ENCODE measurements at regions not wholly inside any gene's neighbourhood (a gene's known extent, or its start where the extent isn't known, plus 50 kb on each side); places are given as distances from the start of the nearest gene placed in this dataset.

- ATAC-seq, result no peak
- no peak for DNase-seq
- intact Hi-C loops (cut with DNase I), result no loop called here
Measured at GRCh38 chr3:117932441-117932840, 1102.2 kb downstream of the IGSF11 start.

GRCh38 chr3:117936159-117936558, 1098.5 kb downstream of the IGSF11 start:
- intact Hi-C loops (cut with DNase I), result no loop called here
- ATAC-seq (no peak), DNase-seq (no peak)
- H3K9me3 ChIP-seq, result peaks cover 0 to 7% of the 10 kb centered on the region in 2 donors
- TF ChIP-seq CTCF (IDR thresholded peaks at IDR 0.05), result no peak
- H3K27me3 ChIP-seq, result no peaks in the 10 kb centered on the region
- H3K4me1 ChIP-seq, result no peaks in the 10 kb centered on the region
- no peaks in the 10 kb centered on the region for H3K36me3 ChIP-seq
- H3K27ac ChIP-seq, result no peak overlapping the region
- H3K4me3 ChIP-seq, result no peak overlapping the region

More at GRCh38 chr3:117932441-117932840, 1102.2 kb downstream of the IGSF11 start:
- peaks cover 0 to 1% of the 10 kb centered on the region in 2 donors for H3K9me3 ChIP-seq
- no peaks in the 10 kb centered on the region for H3K4me1 ChIP-seq
- no peaks in the 10 kb centered on the region for H3K36me3 ChIP-seq
- H3K27ac ChIP-seq, result no peak overlapping the region
- TF ChIP-seq CTCF (IDR thresholded peaks at IDR 0.05), result no peak
- no peaks in the 10 kb centered on the region for H3K27me3 ChIP-seq
- H3K4me3 ChIP-seq, result no peak overlapping the region

- Histone ChIP-seq H3K4me1 (no peaks in the 10 kb centered on the region), H3K27me3 (no peaks in the 10 kb centered on the region), H3K9me3 (peaks cover 0 to 7% of the 10 kb centered on the region in 2 donors), H3K36me3 (no peaks in the 10 kb centered on the region), H3K27ac (no peak overlapping the region), H3K4me3 (no peak overlapping the region)
- intact Hi-C loops (cut with DNase I), result no loop called here
- DNase-seq (no peak), ATAC-seq (no peak)
- no peak for TF ChIP-seq CTCF (IDR thresholded peaks at IDR 0.05)
Measured at GRCh38 chr3:117938974-117939373, 1095.7 kb downstream of the IGSF11 start.

GRCh38 chr3:117939425-117940027, 1095.1 kb downstream of the IGSF11 start:
- TF ChIP-seq CTCF (IDR thresholded peaks at IDR 0.05), result no peak
- ATAC-seq (no peak), DNase-seq (no peak)
- no peaks in the 10 kb centered on the region for H3K36me3 ChIP-seq
- intact Hi-C loops (cut with DNase I), result no loop called here
- no peak overlapping the region for H3K27ac ChIP-seq
- no peaks in the 10 kb centered on the region for H3K27me3 ChIP-seq
- H3K9me3 ChIP-seq, result peaks cover 0 to 7% of the 10 kb centered on the region in 2 donors
- H3K4me1 ChIP-seq, result no peaks in the 10 kb centered on the region
- no peak overlapping the region for H3K4me3 ChIP-seq

- DNase-seq (no peak), ATAC-seq (no peak)
- no peaks in the 10 kb centered on the region for H3K36me3 ChIP-seq
- intact Hi-C loops (cut with DNase I), result no loop called here
- H3K27me3 ChIP-seq, result no peaks in the 10 kb centered on the region
- H3K27ac ChIP-seq, result no peak overlapping the region
- peaks cover 0 to 7% of the 10 kb centered on the region in 2 donors for H3K9me3 ChIP-seq
- H3K4me3 ChIP-seq, result no peak overlapping the region
- no peaks in the 10 kb centered on the region for H3K4me1 ChIP-seq
- TF ChIP-seq CTCF (IDR thresholded peaks at IDR 0.05), result no peak
Measured at GRCh38 chr3:117941015-117941414, 1093.6 kb downstream of the IGSF11 start.
